ENCODE measurements at regions not wholly inside any gene's neighbourhood (a gene's known extent, or its start where the extent isn't known, plus 50 kb on each side); places are given as distances from the start of the nearest gene placed in this dataset.

- no peak for TF ChIP-seq CTCF (IDR thresholded peaks at IDR 0.05; ENCODE audit: low read depth, low read length, missing control alignments)
Measured at GRCh38 chr3:189494632-189495031, 136.6 kb upstream of the TP63 start.

GRCh38 chr3:189496375-189497138 is 134.6 kb upstream of the TP63 start:
- no peak for TF ChIP-seq CTCF (IDR thresholded peaks at IDR 0.05; ENCODE audit: low read depth, low read length, missing control alignments)
- H3K4me3 ChIP-seq (ENCODE audit: low read depth, low read length), result no peak overlapping the region
- DNase-seq (ENCODE audit: low read depth), result no peak

More at GRCh38 chr3:189494632-189495031, 136.6 kb upstream of the TP63 start:
- no peak overlapping the region for H3K4me3 ChIP-seq (ENCODE audit: low read depth, low read length)
- DNase-seq (ENCODE audit: low read depth), result no peak

- TF ChIP-seq CTCF (IDR thresholded peaks at IDR 0.05; ENCODE audit: low read depth, low read length, missing control alignments), result no peak
- no peak overlapping the region for H3K4me3 ChIP-seq (ENCODE audit: low read depth, low read length)
- DNase-seq (ENCODE audit: low read depth), result no peak
Measured at GRCh38 chr3:189498995-189499704, 132.0 kb upstream of the TP63 start.

GRCh38 chr3:189500299-189500698 is 130.9 kb upstream of the TP63 start:
- DNase-seq (ENCODE audit: low read depth), result no peak
- TF ChIP-seq CTCF (IDR thresholded peaks at IDR 0.05; ENCODE audit: low read depth, low read length, missing control alignments), result no peak
- no peak overlapping the region for H3K4me3 ChIP-seq (ENCODE audit: low read depth, low read length)

- no peak overlapping the region for H3K4me3 ChIP-seq (ENCODE audit: low read depth, low read length)
- no peak for TF ChIP-seq CTCF (IDR thresholded peaks at IDR 0.05; ENCODE audit: low read depth, low read length, missing control alignments)
- DNase-seq (ENCODE audit: low read depth), result no peak
Measured at GRCh38 chr3:189500798-189501495, 130.2 kb upstream of the TP63 start.

GRCh38 chr3:189502256-189502655 is 128.9 kb upstream of the TP63 start:
- H3K4me3 ChIP-seq (ENCODE audit: low read depth, low read length), result no peak overlapping the region
- TF ChIP-seq CTCF (IDR thresholded peaks at IDR 0.05; ENCODE audit: low read depth, low read length, missing control alignments), result no peak
- DNase-seq (ENCODE audit: low read depth), result no peak
